ENCODE measurements at regions not wholly inside any gene's neighbourhood (a gene's known extent, or its start where the extent isn't known, plus 50 kb on each side); places are given as distances from the start of the nearest gene placed in this dataset.

DNA sequence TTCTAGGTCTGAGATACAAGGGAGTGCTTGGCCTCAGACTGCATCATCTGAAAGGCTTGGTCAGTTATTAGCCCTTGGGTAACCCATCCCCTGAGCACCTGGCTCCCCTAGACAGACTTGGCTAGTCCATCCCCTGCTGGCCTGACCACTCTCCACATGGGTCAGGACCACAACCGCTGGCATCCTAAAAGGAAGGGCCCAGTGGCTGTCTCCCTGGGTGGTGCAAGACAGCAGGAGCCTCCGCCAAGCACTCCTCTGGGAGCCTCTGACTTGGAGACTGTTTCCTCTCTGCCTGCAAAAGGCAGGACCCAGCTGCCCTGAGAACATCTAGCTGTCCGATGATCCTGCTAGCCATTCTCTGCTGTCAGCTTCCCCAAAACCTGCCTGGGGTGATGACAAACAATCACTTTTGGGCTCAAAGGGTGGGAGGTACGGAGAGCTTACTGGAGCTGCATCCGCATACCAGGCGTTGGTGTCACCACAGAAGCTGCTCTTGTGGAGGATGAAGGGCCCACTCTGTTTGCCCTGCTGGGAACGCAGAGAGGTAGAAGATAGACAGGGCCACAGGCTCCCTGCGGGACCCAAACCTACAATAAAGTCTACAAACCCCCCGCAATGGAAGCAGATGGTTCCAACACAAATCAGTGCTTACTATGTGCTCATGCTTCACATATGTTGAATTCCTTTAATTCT lies 108.0 kb upstream of the PRR20G start:
- TF ChIP-seq KAT7 (CRISPR knock-in tag; IDR thresholded peaks at IDR 0.05; ENCODE audit: borderline replicate concordance) (no peak), ZNF138 (CRISPR knock-in tag; conservative IDR thresholded peaks at IDR 0.05) (no peak)
- TF ChIP-seq, protein P1, sequence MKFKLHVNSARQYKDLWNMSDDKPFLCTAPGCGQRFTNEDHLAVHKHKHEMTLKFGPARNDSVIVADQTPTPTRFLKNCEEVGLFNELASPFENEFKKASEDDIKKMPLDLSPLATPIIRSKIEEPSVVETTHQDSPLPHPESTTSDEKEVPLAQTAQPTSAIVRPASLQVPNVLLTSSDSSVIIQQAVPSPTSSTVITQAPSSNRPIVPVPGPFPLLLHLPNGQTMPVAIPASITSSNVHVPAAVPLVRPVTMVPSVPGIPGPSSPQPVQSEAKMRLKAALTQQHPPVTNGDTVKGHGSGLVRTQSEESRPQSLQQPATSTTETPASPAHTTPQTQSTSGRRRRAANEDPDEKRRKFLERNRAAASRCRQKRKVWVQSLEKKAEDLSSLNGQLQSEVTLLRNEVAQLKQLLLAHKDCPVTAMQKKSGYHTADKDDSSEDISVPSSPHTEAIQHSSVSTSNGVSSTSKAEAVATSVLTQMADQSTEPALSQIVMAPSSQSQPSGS (CRISPR knock-in tag; IDR thresholded peaks at IDR 0.05; ENCODE audit: borderline replicate concordance, low read depth), result no peak

All from WTC11 (cell line).